Stimulated activated CD8-positive, alpha-beta memory T cell treated with anti-CD3 and anti-CD28 coated beads, Interleukin-2, amount 100 ng/mL, for 48 hours (primary cell): ENCODE measurements at regions not wholly inside any gene's neighbourhood (a gene's known extent, or its start where the extent isn't known, plus 50 kb on each side); places are given as distances from the start of the nearest gene placed in this dataset.

Experiments used
- DNase-seq, 2 donors: peaks; one replicate each; pipeline ENCODE4 v3.0.0-alpha.2; 2020; ENCODE audit warnings: low read depth in 2 of 2

GRCh38 chr2:144242311-144242710 is 277.6 kb downstream of the ZEB2 start:
- no peak for DNase-seq

DNA sequence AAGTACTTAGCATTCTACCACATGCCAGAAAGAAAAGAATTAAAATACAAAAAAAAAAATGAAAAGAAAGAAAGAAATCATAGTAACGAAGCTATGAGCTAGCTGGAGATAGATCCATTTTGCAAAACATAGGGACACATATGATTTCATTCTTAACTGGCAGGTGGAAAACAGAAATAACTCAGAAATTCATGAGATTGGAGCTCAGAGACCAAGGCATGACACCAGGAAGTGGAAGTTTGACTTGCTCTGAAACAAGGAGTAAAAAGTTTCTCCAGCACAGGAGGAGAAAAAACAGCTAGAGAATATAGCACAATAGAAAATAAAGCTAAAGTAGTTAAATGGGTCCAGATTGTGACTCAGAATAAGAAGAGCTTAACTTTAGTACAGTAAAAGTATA is 278.1 kb downstream of the ZEB2 start:
- DNase-seq, result no peak

DNA sequence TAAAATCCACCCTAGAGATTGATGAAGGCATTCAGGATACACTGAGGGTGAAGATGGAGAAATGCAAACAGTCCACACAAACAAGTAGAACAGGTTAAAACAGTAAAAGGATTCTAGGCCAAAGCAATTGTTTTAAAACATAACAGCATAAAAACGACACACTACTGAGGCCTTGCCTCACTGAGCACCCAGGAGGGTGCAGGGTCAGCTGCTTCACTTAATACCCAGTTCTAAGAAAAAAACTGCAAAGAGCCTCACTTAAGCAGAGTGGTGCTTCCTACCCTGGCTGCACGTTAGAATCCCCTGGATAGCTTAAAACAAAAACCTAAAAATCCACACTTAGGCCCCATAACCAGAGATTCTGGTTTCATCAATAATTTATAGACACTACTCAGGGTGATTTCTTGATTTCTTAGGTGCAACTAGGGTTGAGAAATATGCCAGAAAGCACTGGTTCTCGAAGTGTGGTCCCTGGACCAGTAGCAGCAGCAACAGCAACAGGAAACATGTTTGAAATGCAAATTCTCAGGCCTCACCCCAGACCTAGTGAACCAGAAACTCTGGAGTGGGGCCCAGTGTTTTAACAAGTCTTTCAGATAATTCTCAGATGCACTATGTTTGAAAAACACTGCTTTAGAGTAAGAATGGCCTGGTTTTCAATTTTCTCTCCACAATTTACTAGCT is 279.1 kb downstream of the ZEB2 start:
- DNase-seq, result no peak

DNA sequence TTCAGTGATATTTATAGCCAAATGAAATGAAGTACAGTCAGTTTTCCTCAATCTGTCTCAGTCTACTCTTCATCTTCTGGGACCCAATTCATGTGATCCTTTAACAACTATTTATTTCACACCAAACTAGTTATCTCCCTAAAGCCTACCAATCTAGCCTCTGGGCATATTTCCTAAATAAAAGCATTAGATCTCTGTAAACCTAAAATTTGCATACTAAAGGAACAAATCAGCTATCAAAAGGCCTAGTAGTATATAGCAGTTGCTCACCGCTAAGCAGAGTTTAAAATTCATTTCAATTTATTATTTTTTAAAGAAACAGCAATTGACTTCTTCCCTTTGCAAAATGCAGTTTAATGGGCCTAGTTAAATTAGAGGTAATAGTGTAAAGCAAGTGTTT is 280.2 kb downstream of the ZEB2 start:
- no peak for DNase-seq

- no peak for DNase-seq
Measured at GRCh38 chr2:144239306-144239705, 280.6 kb downstream of the ZEB2 start.

- no peak for DNase-seq
Measured at GRCh38 chr2:144237830-144238627, 281.9 kb downstream of the ZEB2 start.

GRCh38 chr2:144237108-144237507 is 282.8 kb downstream of the ZEB2 start:
- DNase-seq, result no peak

DNA sequence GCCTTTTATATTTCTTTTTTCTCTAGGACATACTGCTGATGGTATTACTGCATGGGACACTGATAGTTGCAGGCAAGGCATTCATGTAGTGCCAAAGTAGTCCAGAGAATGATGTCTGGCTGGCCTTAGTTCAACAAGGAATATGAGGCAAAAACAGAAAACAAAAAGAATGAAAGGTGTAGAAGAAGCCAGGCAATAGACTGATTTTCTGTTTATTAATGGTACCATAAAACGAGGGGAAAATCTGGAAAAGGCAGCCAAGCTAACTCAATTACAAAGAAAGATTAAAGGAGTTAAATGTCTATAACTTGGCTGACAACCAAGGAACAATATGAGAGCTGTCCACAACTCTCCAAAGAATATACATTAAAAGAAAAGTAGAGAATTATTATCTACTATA is 284.9 kb downstream of the ZEB2 start:
- DNase-seq, result no peak

DNA sequence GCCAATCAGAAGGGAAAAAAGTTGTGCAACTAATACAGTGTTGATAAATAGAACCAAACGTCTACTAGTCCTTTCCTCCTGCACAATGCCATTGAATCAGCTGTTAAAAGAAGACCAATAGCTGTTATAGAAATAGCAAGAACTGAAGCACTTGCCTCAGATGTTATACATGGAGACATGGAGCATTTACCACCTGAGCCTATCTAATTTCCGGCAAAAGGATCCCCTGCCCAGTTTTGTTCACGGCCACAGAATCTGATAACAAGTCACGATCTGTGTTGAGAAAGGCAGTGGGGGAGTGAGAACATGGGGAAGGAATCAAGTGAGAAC is 285.4 kb downstream of the ZEB2 start:
- no peak for DNase-seq

DNA sequence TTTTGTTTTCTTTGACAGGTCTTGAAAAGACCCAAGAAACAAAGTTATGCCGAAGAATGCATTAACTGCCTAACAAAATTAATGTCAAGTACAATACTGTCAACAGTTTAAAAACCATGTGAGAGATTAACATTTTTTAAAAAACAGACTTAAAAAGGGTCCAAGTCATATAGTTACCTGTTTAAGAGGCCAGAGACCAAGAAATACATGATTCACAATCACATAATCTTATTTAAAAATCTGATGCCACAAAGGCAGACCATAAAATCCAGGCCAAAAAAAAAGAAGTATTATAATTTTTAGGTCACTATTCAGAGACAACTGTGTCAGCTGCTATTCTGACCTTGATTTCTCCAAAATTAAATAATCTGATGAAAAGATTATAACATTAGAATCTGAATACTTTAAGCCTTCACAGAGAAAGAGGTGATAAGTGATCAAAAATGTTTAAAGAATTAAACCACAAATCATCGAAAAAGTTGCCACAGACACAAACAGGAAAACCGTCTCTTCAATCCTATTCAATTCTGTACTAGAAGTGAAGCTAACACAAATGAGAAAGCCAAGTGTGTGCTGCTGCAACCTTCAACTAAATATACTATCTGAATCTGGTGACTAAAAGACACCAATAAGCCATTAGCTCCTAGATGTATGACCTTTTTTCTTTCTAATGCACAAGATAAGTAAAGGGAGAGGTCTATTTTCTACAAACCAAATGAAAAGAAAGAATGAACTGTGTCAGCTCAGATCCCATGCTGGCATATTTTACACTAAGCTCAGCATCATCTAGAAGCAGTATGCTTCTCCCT is 286.0 kb downstream of the ZEB2 start:
- DNase-seq, result no peak

DNA sequence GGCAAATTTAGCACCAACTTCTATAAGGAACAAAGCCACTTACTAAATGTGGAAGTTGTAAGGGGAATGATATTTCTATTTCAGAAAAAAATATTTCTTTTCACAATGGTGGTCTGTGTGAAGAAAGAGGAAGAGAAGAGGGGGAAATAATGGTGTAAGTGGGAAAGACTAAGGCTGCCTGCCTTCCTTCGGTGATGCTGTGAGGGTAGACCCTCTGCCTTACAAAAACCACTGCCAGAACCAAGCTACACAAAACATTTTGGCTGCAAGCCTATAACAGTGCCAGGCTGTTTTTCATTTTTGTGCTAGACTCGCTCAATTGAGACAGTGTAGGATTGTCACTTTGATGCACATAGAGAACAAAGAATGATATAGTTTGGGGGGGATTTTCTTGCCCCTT is 286.6 kb downstream of the ZEB2 start:
- no peak for DNase-seq

- DNase-seq, result no peak
Measured at GRCh38 chr2:144230448-144231085, 289.4 kb downstream of the ZEB2 start.

GRCh38 chr2:144230033-144230432 is 289.9 kb downstream of the ZEB2 start:
- no peak for DNase-seq

DNA sequence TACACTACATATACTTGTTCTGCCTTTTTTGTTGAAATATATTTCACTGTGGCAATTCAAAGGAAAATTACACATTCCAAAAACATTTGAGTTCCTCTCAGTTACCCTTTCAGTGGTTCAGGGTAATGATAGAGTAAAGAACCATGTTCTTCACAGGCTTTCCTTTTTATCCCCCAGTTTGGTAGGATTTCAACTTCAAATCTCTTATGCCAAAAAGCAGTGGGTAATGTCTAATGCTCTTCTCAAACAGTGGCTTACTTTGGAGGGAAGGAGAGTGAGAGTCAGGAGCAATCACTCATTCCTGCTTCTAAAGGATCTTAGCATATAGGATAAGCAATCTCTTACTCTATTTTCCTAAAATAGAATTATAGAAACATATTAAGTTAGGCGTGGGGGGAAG is 290.6 kb downstream of the ZEB2 start:
- no peak for DNase-seq

DNA sequence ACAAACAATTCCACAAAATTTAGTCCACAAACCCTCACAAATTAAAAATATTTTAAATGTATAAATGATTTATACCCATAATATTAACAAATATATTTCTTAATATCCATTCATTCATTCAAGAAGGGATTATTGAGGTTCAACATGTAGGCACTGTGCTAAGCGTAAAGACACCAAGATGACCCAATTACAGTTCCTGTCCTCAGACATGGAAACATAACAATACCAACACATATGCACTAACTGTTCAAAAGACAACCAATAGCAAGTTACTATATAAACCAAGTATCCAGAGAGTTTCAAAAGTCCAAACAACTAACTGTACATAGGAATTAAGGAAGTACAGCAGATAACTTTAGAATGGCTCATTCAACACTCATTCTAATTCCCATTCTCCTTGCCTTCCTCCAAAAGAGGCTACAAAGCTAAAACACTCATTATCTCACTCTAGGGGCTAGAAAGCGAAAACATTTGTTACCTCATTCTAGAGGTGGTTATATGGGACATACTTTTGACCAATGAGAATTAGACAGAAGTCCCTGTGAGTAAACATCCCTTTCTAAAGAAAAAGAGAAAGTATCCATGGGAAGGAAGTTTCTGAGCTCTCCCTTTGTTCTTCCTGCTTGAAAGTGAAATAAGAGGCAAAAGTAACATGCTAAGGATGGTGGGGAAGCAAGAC is 292.4 kb downstream of the ZEB2 start:
- DNase-seq, result no peak

- no peak for DNase-seq
Measured at GRCh38 chr2:144225076-144225475, 294.8 kb downstream of the ZEB2 start.

DNA sequence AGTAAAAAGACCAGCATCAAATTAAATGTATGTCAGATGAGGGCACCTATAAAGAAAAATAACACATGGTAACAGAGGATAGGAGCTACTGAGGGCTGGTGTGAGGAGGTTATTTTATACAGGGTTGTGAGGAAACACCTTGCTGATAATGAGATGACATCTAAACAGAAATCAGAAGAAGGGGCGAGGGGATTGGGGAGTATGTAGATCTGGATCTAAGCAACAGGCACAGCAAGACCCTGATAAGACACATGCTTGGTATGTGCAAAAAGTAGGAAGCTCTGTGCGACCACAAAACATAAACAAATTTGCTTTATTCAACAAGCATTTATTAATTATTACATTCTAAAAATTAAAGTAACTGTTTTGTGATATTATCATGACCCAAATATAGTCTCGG is 295.4 kb downstream of the ZEB2 start:
- no peak for DNase-seq

GRCh38 chr2:144219979-144220378 is 299.9 kb downstream of the ZEB2 start:
- no peak for DNase-seq

- DNase-seq, result no peak
Measured at GRCh38 chr2:144217853-144218633, 301.9 kb downstream of the ZEB2 start.

GRCh38 chr2:144215701-144216675 is 303.9 kb downstream of the ZEB2 start:
- DNase-seq, result no peak
